Ovary (tissue), 3 donors: ENCODE measurements at regions not wholly inside any gene's neighbourhood (a gene's known extent, or its start where the extent isn't known, plus 50 kb on each side); places are given as distances from the start of the nearest gene placed in this dataset.

ENCODE experiments used
- CTCF ChIP-seq, 3 donors: fragments of 450-650 bp in 2 of 3; fragments of 200-600 bp in 1 of 3; IDR thresholded peaks; one replicate each; pipeline versions ENCODE4 v1.5.1 to v1.8.0; 2016 to 2022; ENCODE audit warnings: antibody characterized with exemption in 3 of 3, mild to moderate bottlenecking in 1 of 3
- POLR2A ChIP-seq: fragments of 450-650 bp; IDR thresholded peaks from one replicate; pipeline ENCODE4 v1.6.1; 2017; ENCODE audit warnings: antibody characterized with exemption, mild to moderate bottlenecking, moderate library complexity
- donor health status: DM: no; HTN: no; CAD: no.

GRCh38 chr6:18545726-18546125, 158.6 kb downstream of the RNF144B start:
- TF ChIP-seq CTCF (IDR thresholded peaks at IDR 0.05) (no peak), POLR2A (no peak)
